Vagina (tissue), 2 donors: ENCODE measurements at regions not wholly inside any gene's neighbourhood (a gene's known extent, or its start where the extent isn't known, plus 50 kb on each side); places are given as distances from the start of the nearest gene placed in this dataset.

Experiments
- DNase-seq, 2 donors: peaks; one replicate each; pipeline ENCODE4 v3.0.0-alpha.2; 2017; ENCODE audit errors: extremely low spot score in 2 of 2
- H3K27ac ChIP-seq: fragments of 200-600 bp; sonication (generic); one replicate; pipeline ENCODE4 v1.5.1; 2019
- H3K27me3 ChIP-seq: fragments of 200-600 bp; sonication (generic); one replicate; pipeline ENCODE4 v1.5.1; 2019
- H3K36me3 ChIP-seq, 2 donors: fragments of 200-600 bp; sonication (generic); one replicate each; pipeline ENCODE4 v1.5.1; 2017 to 2019
- H3K4me1 ChIP-seq: fragments of 200-600 bp; sonication (generic); one replicate; pipeline ENCODE4 v1.5.1; 2019
- H3K4me3 ChIP-seq, 2 donors: fragments of 200-600 bp; sonication (generic); 1 replicate in 1 of 2; 2 replicates in 1 of 2; pipeline ENCODE4 v1.5.1; 2016 to 2019
- H3K9me3 ChIP-seq: fragments of 200-600 bp; sonication (generic); one replicate; pipeline ENCODE4 v1.5.1; 2019
- POLR2A ChIP-seq, 2 donors: fragments of 450-650 bp; IDR thresholded peaks; one replicate each; pipeline ENCODE4 v1.6.1; 2017; ENCODE audit warnings: antibody characterized with exemption in 2 of 2, mild to moderate bottlenecking in 2 of 2, moderate library complexity in 2 of 2
- POLR2AphosphoS5 ChIP-seq, 2 donors: sonication (generic); formaldehyde crosslinking; IDR thresholded peaks; one replicate each; pipeline ENCODE4 v1.9.0; 2017; ENCODE audit warnings: antibody characterized with exemption in 2 of 2, mild to moderate bottlenecking in 2 of 2, low read depth in 1 of 2; ENCODE audit not compliant: insufficient read depth in 1 of 2
- intact Hi-C: fragments of 100-400 bp; cut with DNase I; formaldehyde crosslinking; loops from one replicate; pipeline ENCODE4 v1.15.1; 2023
- TF ChIP-seq, protein P1 (sequence below), 3 experiments: fragments of 450-650 bp in 2 of 3; fragments of 200-600 bp in 1 of 3; sonication (generic) in 1 of 3; IDR thresholded peaks; one replicate each; pipeline ENCODE4 v1.5.1; 2017 to 2019; ENCODE audit warnings: antibody characterized with exemption in 3 of 3, mild to moderate bottlenecking in 2 of 3, moderate library complexity in 2 of 3

DNA sequence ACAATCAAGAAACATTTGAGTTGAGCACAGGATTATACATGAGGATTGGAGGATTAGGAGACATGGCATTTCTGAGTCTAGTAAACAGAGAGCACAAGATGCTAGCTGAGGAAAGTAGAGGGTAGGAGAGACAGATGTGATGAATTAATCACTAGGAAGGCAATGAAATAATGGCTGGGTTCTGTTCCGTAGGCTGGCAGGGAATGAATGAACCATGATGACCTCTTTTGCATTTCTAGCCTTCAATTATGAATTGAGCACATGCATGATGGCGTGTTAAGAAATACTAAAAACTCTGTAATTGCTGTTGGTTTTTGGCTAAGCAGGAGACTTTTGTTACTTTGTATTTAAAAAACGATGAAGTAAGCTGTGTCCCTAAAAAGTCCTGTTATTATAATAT is 420.0 kb upstream of the TLE4 start:
- Histone ChIP-seq H3K36me3 (no peaks in the 10 kb centered on the region), H3K9me3 (no peaks in the 10 kb centered on the region), H3K27ac (no peak overlapping the region), H3K27me3 (no peaks in the 10 kb centered on the region), H3K4me3 (no peak overlapping the region), H3K4me1 (no peaks in the 10 kb centered on the region)
- DNase-seq: no peak
- intact Hi-C loops: no loop called here
- TF ChIP-seq, protein P1, sequence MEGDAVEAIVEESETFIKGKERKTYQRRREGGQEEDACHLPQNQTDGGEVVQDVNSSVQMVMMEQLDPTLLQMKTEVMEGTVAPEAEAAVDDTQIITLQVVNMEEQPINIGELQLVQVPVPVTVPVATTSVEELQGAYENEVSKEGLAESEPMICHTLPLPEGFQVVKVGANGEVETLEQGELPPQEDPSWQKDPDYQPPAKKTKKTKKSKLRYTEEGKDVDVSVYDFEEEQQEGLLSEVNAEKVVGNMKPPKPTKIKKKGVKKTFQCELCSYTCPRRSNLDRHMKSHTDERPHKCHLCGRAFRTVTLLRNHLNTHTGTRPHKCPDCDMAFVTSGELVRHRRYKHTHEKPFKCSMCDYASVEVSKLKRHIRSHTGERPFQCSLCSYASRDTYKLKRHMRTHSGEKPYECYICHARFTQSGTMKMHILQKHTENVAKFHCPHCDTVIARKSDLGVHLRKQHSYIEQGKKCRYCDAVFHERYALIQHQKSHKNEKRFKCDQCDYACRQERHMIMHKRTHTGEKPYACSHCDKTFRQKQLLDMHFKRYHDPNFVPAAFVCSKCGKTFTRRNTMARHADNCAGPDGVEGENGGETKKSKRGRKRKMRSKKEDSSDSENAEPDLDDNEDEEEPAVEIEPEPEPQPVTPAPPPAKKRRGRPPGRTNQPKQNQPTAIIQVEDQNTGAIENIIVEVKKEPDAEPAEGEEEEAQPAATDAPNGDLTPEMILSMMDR (IDR thresholded peaks at IDR 0.05): no peak
- TF ChIP-seq POLR2AphosphoS5 (IDR thresholded peaks at IDR 0.05; ENCODE audit: insufficient read depth in 1 of 2, low read depth in 1 of 2): no peak

DNA sequence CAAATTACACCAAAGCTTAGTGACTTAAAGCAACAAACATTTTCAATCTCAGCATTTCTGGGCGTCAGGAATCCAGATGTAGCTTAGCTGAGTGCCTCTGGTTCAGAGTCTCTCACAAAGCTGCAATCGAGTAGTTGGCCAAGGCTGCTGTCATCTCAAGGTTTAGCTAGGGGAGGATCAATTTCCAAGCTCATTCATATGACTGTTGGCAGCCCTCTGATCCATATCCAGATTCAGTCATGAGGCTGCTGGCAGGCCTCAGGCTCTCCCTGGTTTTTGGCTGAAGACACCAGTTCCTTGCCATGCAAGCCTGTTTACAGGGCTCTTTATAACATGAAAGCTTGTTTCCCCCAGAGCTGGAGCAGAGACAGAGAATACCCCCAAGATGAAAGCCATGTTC is 419.5 kb upstream of the TLE4 start:
- Histone ChIP-seq H3K4me1 (no peaks in the 10 kb centered on the region), H3K9me3 (no peaks in the 10 kb centered on the region), H3K27ac (no peak overlapping the region), H3K36me3 (no peaks in the 10 kb centered on the region), H3K4me3 (no peak overlapping the region), H3K27me3 (no peaks in the 10 kb centered on the region)
- TF ChIP-seq, protein P1 (IDR thresholded peaks at IDR 0.05): no peak
- TF ChIP-seq POLR2A (IDR thresholded peaks at IDR 0.05) (no peak), POLR2AphosphoS5 (IDR thresholded peaks at IDR 0.05; ENCODE audit: insufficient read depth in 1 of 2, low read depth in 1 of 2) (no peak)
- DNase-seq: no peak
- intact Hi-C loops: no loop called here

DNA sequence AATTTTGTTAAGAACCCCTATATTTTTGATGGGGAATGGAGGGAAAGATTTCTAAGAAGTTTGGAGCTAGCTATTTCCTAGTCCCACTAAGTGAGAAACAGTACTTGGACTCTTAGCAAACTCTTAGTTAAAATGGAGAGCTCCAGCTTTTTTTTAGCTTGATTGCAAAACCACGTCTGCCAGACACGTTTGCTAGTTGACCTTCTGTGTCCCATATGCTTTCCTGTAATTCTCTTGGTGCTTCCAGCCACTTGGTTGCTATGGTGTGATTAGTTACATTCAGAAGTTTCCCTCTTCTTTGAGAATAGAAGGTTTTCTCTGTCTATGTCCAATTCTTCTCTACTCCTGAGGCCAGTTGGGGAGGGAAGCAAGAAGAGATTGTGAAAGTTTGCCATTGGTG is 417.0 kb upstream of the TLE4 start:
- no peak for DNase-seq
- Histone ChIP-seq H3K36me3 (no peaks in the 10 kb centered on the region), H3K27me3 (no peaks in the 10 kb centered on the region), H3K9me3 (no peaks in the 10 kb centered on the region), H3K27ac (no peak overlapping the region), H3K4me1 (no peaks in the 10 kb centered on the region), H3K4me3 (no peak overlapping the region)
- intact Hi-C loops: no loop called here
- TF ChIP-seq, protein P1 (IDR thresholded peaks at IDR 0.05): no peak
- no peak for TF ChIP-seq POLR2A (IDR thresholded peaks at IDR 0.05)
- no peak for TF ChIP-seq POLR2AphosphoS5 (IDR thresholded peaks at IDR 0.05; ENCODE audit: insufficient read depth in 1 of 2, low read depth in 1 of 2)

DNA sequence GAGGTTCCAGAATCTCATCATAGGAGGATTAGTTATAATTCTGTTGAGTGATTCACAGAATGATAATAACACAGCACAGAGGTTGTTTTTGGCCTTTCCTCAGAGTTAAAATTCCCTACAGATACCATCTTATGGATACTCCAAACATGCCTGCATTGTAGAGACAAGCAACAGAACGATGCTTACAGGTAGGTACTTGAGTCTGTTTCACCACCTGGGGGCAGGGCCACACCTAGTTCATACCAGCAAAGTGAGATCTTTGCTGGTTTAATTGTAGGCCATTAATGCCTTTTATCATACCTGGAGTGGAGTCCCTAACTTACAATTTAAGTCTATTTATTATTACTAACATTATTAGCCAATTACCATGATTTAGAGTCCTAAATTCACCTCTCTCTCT is 416.5 kb upstream of the TLE4 start:
- Histone ChIP-seq H3K27ac (no peak overlapping the region), H3K4me1 (no peaks in the 10 kb centered on the region), H3K27me3 (no peaks in the 10 kb centered on the region), H3K9me3 (no peaks in the 10 kb centered on the region), H3K36me3 (no peaks in the 10 kb centered on the region), H3K4me3 (no peak overlapping the region)
- TF ChIP-seq, protein P1 (IDR thresholded peaks at IDR 0.05): no peak
- TF ChIP-seq POLR2A (IDR thresholded peaks at IDR 0.05) (no peak), POLR2AphosphoS5 (IDR thresholded peaks at IDR 0.05; ENCODE audit: insufficient read depth in 1 of 2, low read depth in 1 of 2) (no peak)
- intact Hi-C loops: no loop called here
- DNase-seq: no peak

DNA sequence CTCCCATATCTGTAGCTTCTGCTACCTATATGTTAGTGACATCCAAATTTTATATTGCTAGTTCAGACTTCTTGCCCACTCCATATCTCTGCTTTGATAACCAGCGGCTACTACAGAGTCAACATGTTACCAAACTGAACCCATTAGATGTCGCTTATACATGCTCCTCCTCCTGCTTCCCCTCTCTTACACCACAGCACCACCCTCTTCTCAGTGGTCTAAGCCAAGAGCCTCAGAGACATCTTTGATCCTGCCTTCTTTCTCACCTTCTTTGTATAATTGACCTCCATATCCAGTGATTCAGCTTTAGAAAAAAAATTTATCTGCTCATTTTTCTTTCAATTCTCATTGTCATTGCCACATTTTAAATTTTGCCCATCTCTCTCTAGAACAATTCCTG is 408.2 kb upstream of the TLE4 start:
- intact Hi-C loops: no loop called here
- TF ChIP-seq, protein P1 (IDR thresholded peaks at IDR 0.05): no peak
- no peak for TF ChIP-seq POLR2A (IDR thresholded peaks at IDR 0.05)
- no peak for TF ChIP-seq POLR2AphosphoS5 (IDR thresholded peaks at IDR 0.05; ENCODE audit: insufficient read depth in 1 of 2, low read depth in 1 of 2)

More for the DNA sequence above, 408.2 kb upstream of the TLE4 start:
- no peak overlapping the region for H3K4me3 ChIP-seq
- no peaks in the 10 kb centered on the region for H3K27me3 ChIP-seq
- H3K27ac ChIP-seq: no peak overlapping the region
- peaks cover 18% of the 10 kb centered on the region for H3K4me1 ChIP-seq
- no peaks in the 10 kb centered on the region for H3K36me3 ChIP-seq
- no peaks in the 10 kb centered on the region for H3K9me3 ChIP-seq
- DNase-seq: no peak
